ENCODE measurements at regions not wholly inside any gene's neighbourhood (a gene's known extent, or its start where the extent isn't known, plus 50 kb on each side); places are given as distances from the start of the nearest gene placed in this dataset.

DNA sequence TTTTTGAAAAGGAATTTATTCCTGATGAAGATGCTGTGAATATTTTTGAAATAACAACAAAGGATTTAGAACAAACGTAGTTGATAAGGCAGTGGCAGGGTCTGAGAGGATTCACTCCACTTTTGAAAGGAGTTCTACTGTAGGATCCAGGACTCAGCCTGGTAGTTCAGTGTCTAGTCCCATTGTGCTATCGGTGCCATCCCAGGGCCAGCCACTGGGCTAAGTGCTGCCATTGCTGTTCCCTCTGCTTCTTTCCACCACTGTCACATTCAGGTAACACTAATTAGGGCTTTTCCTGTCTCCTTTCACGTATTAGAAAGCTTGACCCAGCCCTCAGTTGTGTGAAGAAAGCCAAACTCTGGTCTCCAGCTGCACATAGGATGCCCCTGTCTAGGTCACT is 177.3 kb downstream of the TEX36 start:
- H3K9me3 Mint-ChIP-seq: peaks cover 0 to 2% (median 0%) of the 10 kb centered on the region in 7 donors
- Histone ChIP-seq H3K36me3 (ENCODE audit: control insufficient read depth, insufficient read depth, low read length) (no peaks in the 10 kb centered on the region), H3K27ac (ENCODE audit: insufficient read depth, low read length, poor library complexity, severe bottlenecking) (no peak overlapping the region), H3K9me3 (ENCODE audit: control insufficient read depth in 2 of 2, low read length in 2 of 2) (no peaks in the 10 kb centered on the region), H3K4me1 (ENCODE audit: control insufficient read depth, insufficient read depth, low read length, poor library complexity, severe bottlenecking) (no peaks in the 10 kb centered on the region), H3K4me3 (ENCODE audit: low read depth, low read length) (no peak overlapping the region), H3K27me3 (ENCODE audit: control insufficient read depth, insufficient read depth, low read length) (no peaks in the 10 kb centered on the region)
- ATAC-seq (ENCODE audit: low read depth in 2 of 2) (no peak), DNase-seq (no peak)
- H3K4me1 Mint-ChIP-seq: no peaks in the 10 kb centered on the region
- no peak overlapping the region for H3K27ac Mint-ChIP-seq
- H3K27me3 Mint-ChIP-seq: no peaks in the 10 kb centered on the region
- no peak overlapping the region for H3K4me3 Mint-ChIP-seq
- no peaks in the 10 kb centered on the region for H3K36me3 Mint-ChIP-seq

DNA sequence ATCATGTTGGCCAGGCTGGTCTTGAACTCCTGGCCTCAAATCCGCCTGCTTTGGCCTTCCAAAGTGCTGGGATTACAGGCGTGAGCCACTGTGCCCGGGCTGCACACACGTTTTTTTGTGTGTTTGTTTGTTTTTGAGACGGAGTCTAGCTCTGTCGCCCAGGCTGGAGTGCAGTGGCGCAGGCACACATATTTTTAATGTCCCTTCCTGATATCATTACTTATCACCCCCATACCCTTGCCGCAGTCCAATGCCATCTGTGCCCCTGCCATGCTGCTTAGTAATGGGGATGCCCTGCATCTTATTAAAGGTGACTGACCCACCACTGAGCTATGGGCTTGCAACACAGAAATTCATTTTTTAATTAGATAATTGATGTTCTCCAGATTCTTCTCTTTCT is 180.7 kb downstream of the TEX36 start:
- Mint-ChIP-seq H3K36me3 (no peaks in the 10 kb centered on the region), H3K4me1 (no peaks in the 10 kb centered on the region), H3K27ac (no peak overlapping the region), H3K4me3 (no peak overlapping the region), H3K9me3 (peaks cover 0 to 2% (median 0%) of the 10 kb centered on the region in 7 donors), H3K27me3 (no peaks in the 10 kb centered on the region)
- no peaks in the 10 kb centered on the region for H3K4me1 ChIP-seq (ENCODE audit: control insufficient read depth, insufficient read depth, low read length, poor library complexity, severe bottlenecking)
- ATAC-seq (ENCODE audit: low read depth in 2 of 2) (no peak), DNase-seq (no peak)
- H3K27me3 ChIP-seq (ENCODE audit: control insufficient read depth, insufficient read depth, low read length): no peaks in the 10 kb centered on the region
- H3K9me3 ChIP-seq (ENCODE audit: control insufficient read depth in 2 of 2, low read length in 2 of 2): no peaks in the 10 kb centered on the region
- H3K36me3 ChIP-seq (ENCODE audit: control insufficient read depth, insufficient read depth, low read length): no peaks in the 10 kb centered on the region
- no peak overlapping the region for H3K27ac ChIP-seq (ENCODE audit: insufficient read depth, low read length, poor library complexity, severe bottlenecking)
- no peak overlapping the region for H3K4me3 ChIP-seq (ENCODE audit: low read depth, low read length)

DNA sequence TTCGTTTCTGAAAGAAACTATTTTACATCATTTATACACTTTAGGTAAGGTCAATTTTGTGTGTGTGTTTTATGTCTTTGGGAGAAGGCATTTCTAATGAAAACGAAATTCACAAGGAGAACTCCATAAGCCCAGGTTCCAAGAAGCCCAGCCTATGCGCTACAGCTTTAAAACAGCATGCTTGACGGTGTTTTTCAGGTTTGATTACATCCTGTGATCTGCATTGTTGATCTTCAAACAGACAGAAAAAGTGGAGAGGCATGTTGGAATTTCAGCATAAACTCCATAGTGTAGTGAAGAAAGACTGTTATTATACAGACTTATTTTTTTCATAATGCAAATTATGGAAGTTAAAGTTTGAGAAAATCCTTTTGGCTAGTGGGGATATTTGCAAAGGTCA is 187.6 kb downstream of the TEX36 start:
- ATAC-seq (ENCODE audit: low read depth in 2 of 2) (no peak), DNase-seq (no peak)
- Mint-ChIP-seq H3K27ac (no peak overlapping the region), H3K36me3 (no peaks in the 10 kb centered on the region), H3K4me3 (no peak overlapping the region), H3K9me3 (peaks cover 0 to 3% (median 0%) of the 10 kb centered on the region in 7 donors), H3K4me1 (no peaks in the 10 kb centered on the region), H3K27me3 (no peaks in the 10 kb centered on the region)
- Histone ChIP-seq H3K27ac (ENCODE audit: insufficient read depth, low read length, poor library complexity, severe bottlenecking) (no peak overlapping the region), H3K4me1 (ENCODE audit: control insufficient read depth, insufficient read depth, low read length, poor library complexity, severe bottlenecking) (no peaks in the 10 kb centered on the region), H3K27me3 (ENCODE audit: control insufficient read depth, insufficient read depth, low read length) (no peaks in the 10 kb centered on the region), H3K4me3 (ENCODE audit: low read depth, low read length) (no peak overlapping the region), H3K9me3 (ENCODE audit: control insufficient read depth in 2 of 2, low read length in 2 of 2) (no peaks in the 10 kb centered on the region), H3K36me3 (ENCODE audit: control insufficient read depth, insufficient read depth, low read length) (no peaks in the 10 kb centered on the region)

DNA sequence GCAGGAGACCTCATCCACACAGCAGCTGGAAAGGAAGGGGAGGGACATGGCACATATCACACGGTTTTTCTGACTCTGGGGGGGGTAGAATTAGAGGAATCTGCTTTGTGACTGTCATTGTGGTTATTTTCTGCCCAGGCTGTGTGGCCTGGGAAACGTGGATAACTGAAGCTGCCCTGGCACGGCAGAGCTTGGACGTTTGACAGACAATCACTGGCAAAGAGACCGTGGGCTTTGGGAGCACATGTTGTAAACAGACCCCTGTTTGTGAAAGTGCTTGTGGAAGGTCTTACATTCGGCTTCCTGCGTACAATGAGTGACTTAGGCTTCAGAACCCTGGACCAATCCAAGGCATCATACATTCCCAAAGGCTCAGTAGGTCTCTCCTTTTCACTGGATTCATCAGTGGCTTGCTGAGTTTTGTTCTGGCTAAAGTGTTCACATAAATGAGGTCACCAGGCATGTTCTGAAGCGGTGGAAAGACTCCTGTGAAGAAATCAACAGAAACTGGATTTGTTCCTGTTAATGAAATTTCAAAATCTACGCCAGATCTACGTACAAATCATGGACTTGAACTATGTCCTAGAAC is 188.2 kb downstream of the TEX36 start:
- no peaks in the 10 kb centered on the region for H3K4me1 ChIP-seq (ENCODE audit: control insufficient read depth, insufficient read depth, low read length, poor library complexity, severe bottlenecking)
- no peak overlapping the region for H3K27ac Mint-ChIP-seq
- H3K9me3 ChIP-seq (ENCODE audit: control insufficient read depth in 2 of 2, low read length in 2 of 2): no peaks in the 10 kb centered on the region
- no peaks in the 10 kb centered on the region for H3K4me1 Mint-ChIP-seq
- H3K4me3 Mint-ChIP-seq: no peak overlapping the region
- DNase-seq: no peak
- peaks cover 0 to 3% (median 0%) of the 10 kb centered on the region in 7 donors for H3K9me3 Mint-ChIP-seq
- no peak overlapping the region for H3K27ac ChIP-seq (ENCODE audit: insufficient read depth, low read length, poor library complexity, severe bottlenecking)
- H3K27me3 ChIP-seq (ENCODE audit: control insufficient read depth, insufficient read depth, low read length): no peaks in the 10 kb centered on the region
- H3K36me3 Mint-ChIP-seq: no peaks in the 10 kb centered on the region
- no peak for ATAC-seq (ENCODE audit: low read depth in 2 of 2)
- H3K27me3 Mint-ChIP-seq: no peaks in the 10 kb centered on the region
- no peak overlapping the region for H3K4me3 ChIP-seq (ENCODE audit: low read depth, low read length)
- H3K36me3 ChIP-seq (ENCODE audit: control insufficient read depth, insufficient read depth, low read length): no peaks in the 10 kb centered on the region

DNA sequence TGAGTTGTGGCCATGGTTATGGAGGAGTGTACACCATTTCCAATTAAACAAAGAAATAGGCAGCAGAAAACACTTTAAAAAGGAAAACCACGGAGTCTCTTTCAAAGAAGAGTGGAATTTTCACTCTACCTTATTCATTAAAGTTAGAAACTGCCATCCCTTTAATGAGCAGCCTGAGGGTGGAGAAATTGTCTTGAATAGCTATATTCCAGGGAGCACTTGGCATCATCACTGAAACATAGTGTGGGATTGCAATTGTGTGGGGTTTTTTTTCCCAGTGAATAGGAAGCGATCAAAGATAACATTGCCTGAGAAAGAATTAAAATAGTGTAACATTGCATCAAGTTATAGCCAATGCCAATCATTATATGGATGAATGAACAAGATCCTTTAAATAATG is 191.6 kb downstream of the TEX36 start:
- Histone ChIP-seq H3K4me3 (ENCODE audit: low read depth, low read length) (no peak overlapping the region), H3K27me3 (ENCODE audit: control insufficient read depth, insufficient read depth, low read length) (no peaks in the 10 kb centered on the region), H3K36me3 (ENCODE audit: control insufficient read depth, insufficient read depth, low read length) (no peaks in the 10 kb centered on the region), H3K9me3 (ENCODE audit: control insufficient read depth in 2 of 2, low read length in 2 of 2) (no peaks in the 10 kb centered on the region), H3K4me1 (ENCODE audit: control insufficient read depth, insufficient read depth, low read length, poor library complexity, severe bottlenecking) (no peaks in the 10 kb centered on the region), H3K27ac (ENCODE audit: insufficient read depth, low read length, poor library complexity, severe bottlenecking) (no peak overlapping the region)
- Mint-ChIP-seq H3K36me3 (no peaks in the 10 kb centered on the region), H3K27me3 (no peaks in the 10 kb centered on the region), H3K4me3 (no peak overlapping the region), H3K27ac (no peak overlapping the region), H3K9me3 (peaks cover 0 to 3% (median 0%) of the 10 kb centered on the region in 7 donors), H3K4me1 (no peaks in the 10 kb centered on the region)
- ATAC-seq (ENCODE audit: low read depth in 2 of 2) (no peak), DNase-seq (no peak)

DNA sequence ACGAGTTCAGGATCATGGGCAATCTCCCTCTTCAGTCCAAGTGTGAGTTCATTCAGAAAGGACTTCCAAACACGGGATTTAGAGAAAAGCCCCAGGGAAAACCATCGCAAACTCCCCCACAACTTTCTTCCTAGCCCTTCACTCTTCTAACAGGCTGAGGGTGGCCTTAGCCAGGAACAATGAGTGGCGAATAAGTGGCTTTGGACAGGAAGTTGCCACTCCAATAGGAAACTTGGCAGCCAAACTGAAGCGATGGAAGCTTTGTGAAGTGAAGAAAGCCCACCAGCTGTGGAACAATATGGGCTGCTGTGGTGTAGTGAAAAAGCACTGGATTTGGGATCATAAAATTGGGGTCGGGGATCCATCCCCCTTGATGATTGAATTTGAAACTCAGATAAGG is 193.2 kb downstream of the TEX36 start:
- ATAC-seq (ENCODE audit: low read depth in 2 of 2): no peak
- H3K27ac ChIP-seq (ENCODE audit: insufficient read depth, low read length, poor library complexity, severe bottlenecking): no peak overlapping the region
- Mint-ChIP-seq H3K4me3 (no peak overlapping the region), H3K27me3 (no peaks in the 10 kb centered on the region), H3K36me3 (no peaks in the 10 kb centered on the region), H3K9me3 (peaks cover 0 to 3% (median 0%) of the 10 kb centered on the region in 7 donors), H3K27ac (no peak overlapping the region), H3K4me1 (no peaks in the 10 kb centered on the region)
- H3K27me3 ChIP-seq (ENCODE audit: control insufficient read depth, insufficient read depth, low read length): no peaks in the 10 kb centered on the region
- no peak overlapping the region for H3K4me3 ChIP-seq (ENCODE audit: low read depth, low read length)
- no peaks in the 10 kb centered on the region for H3K36me3 ChIP-seq (ENCODE audit: control insufficient read depth, insufficient read depth, low read length)
- no peak for DNase-seq
- no peaks in the 10 kb centered on the region for H3K9me3 ChIP-seq (ENCODE audit: control insufficient read depth in 2 of 2, low read length in 2 of 2)
- no peaks in the 10 kb centered on the region for H3K4me1 ChIP-seq (ENCODE audit: control insufficient read depth, insufficient read depth, low read length, poor library complexity, severe bottlenecking)

DNA sequence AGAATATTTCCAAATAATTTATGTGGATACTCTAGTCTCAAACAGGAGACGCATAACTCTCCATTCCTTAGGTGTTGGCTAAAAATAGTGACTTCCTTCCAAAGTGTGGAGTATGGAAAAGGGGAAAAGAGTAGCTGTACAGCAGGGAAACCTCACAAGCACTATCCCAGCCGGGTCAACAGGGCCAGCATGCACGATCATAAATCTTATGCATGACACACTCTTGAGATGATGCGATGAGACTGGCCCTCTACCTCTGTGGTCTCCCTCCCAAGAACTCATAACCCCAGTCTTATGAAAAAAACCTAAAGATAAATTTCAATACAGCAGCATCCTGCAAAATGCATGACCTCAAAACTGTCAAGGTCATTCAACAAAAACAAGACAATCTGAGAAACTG is 197.3 kb downstream of the TEX36 start:
- H3K4me1 ChIP-seq (ENCODE audit: control insufficient read depth, insufficient read depth, low read length, poor library complexity, severe bottlenecking): no peaks in the 10 kb centered on the region
- H3K4me3 Mint-ChIP-seq: no peak overlapping the region
- no peak overlapping the region for H3K4me3 ChIP-seq (ENCODE audit: low read depth, low read length)
- DNase-seq (no peak), ATAC-seq (ENCODE audit: low read depth in 2 of 2) (no peak)
- no peaks in the 10 kb centered on the region for H3K36me3 ChIP-seq (ENCODE audit: control insufficient read depth, insufficient read depth, low read length)
- H3K27ac ChIP-seq (ENCODE audit: insufficient read depth, low read length, poor library complexity, severe bottlenecking): no peak overlapping the region
- peaks cover 8% of the 10 kb centered on the region for H3K27me3 Mint-ChIP-seq
- no peaks in the 10 kb centered on the region for H3K9me3 ChIP-seq (ENCODE audit: control insufficient read depth in 2 of 2, low read length in 2 of 2)
- peak overlapping the region in 1 of 3 donors; percentile 12 for H3K27ac Mint-ChIP-seq
- peaks cover 0 to 2% (median 0%) of the 10 kb centered on the region in 7 donors for H3K9me3 Mint-ChIP-seq
- no peaks in the 10 kb centered on the region for H3K27me3 ChIP-seq (ENCODE audit: control insufficient read depth, insufficient read depth, low read length)
- H3K36me3 Mint-ChIP-seq: no peaks in the 10 kb centered on the region
- H3K4me1 Mint-ChIP-seq: peaks cover 0 to 3% (median 0%) of the 10 kb centered on the region in 4 donors

DNA sequence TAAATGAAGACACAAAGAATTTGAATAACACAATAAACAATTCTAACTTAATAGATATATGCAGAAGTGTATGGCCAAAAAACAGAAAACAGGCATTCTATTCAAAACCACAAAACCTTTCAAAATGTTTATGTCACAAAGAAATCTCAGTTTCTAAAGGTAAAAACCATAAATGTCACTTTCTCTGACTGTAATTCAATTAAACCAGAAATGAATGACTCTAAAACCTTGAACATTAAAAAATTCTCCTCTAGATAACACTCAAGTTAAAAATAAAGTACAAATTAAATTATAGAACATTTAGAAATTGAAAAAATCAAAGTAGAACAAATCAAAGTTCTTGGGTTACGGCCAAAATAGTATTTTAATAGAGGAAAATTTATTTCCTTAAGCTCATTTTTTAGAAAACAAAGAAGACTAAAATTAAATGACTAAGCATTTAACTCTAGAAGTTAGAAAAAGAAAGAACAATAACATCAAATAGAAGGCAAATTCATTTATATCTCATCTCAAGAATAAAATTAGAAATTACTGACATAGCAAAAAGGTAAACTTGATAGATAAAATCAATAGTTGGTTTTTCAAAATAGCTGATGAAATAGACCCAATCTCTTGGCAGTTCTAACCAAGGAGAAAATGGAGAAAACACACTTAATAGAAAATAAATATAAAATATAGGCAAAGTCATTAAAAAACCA is 198.8 kb downstream of the TEX36 start:
- H3K4me3 Mint-ChIP-seq: no peak overlapping the region
- ATAC-seq (ENCODE audit: low read depth in 2 of 2) (no peak), DNase-seq (no peak)
- no peaks in the 10 kb centered on the region for H3K36me3 Mint-ChIP-seq
- H3K4me1 ChIP-seq (ENCODE audit: control insufficient read depth, insufficient read depth, low read length, poor library complexity, severe bottlenecking): no peaks in the 10 kb centered on the region
- H3K4me3 ChIP-seq (ENCODE audit: low read depth, low read length): no peak overlapping the region
- peaks cover 0 to 2% (median 0%) of the 10 kb centered on the region in 7 donors for H3K9me3 Mint-ChIP-seq
- H3K27ac ChIP-seq (ENCODE audit: insufficient read depth, low read length, poor library complexity, severe bottlenecking): no peak overlapping the region
- no peak overlapping the region for H3K27ac Mint-ChIP-seq
- H3K36me3 ChIP-seq (ENCODE audit: control insufficient read depth, insufficient read depth, low read length): no peaks in the 10 kb centered on the region
- peaks cover 8% of the 10 kb centered on the region for H3K27me3 Mint-ChIP-seq
- H3K4me1 Mint-ChIP-seq: peaks cover 0 to 3% (median 0%) of the 10 kb centered on the region in 4 donors
- H3K9me3 ChIP-seq (ENCODE audit: control insufficient read depth in 2 of 2, low read length in 2 of 2): no peaks in the 10 kb centered on the region
- no peaks in the 10 kb centered on the region for H3K27me3 ChIP-seq (ENCODE audit: control insufficient read depth, insufficient read depth, low read length)
